ENCODE measurements at regions not wholly inside any gene's neighbourhood (a gene's known extent, or its start where the extent isn't known, plus 50 kb on each side); places are given as distances from the start of the nearest gene placed in this dataset.

DNA sequence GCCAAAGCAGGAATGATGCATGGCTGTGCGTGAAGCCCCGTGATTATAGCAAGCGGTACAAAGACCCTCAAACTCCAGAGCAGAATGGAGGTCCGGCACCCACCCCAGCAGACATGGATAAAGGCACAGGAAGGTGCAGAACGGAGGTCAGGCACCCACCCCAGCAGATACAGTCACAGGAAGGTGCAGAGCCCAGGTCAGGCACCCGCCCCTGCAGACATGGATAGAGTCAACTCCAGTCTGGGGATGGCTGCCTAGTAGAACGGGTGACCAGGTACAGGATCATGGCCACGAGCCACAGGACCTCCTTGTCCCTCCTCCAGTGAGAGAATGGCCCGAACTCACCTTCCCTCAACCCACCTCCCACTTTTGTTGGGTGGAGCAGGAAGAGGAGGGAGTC lies 318.3 kb upstream of the SALL3 start:
- TF ChIP-seq, protein P1, sequence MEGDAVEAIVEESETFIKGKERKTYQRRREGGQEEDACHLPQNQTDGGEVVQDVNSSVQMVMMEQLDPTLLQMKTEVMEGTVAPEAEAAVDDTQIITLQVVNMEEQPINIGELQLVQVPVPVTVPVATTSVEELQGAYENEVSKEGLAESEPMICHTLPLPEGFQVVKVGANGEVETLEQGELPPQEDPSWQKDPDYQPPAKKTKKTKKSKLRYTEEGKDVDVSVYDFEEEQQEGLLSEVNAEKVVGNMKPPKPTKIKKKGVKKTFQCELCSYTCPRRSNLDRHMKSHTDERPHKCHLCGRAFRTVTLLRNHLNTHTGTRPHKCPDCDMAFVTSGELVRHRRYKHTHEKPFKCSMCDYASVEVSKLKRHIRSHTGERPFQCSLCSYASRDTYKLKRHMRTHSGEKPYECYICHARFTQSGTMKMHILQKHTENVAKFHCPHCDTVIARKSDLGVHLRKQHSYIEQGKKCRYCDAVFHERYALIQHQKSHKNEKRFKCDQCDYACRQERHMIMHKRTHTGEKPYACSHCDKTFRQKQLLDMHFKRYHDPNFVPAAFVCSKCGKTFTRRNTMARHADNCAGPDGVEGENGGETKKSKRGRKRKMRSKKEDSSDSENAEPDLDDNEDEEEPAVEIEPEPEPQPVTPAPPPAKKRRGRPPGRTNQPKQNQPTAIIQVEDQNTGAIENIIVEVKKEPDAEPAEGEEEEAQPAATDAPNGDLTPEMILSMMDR (IDR thresholded peaks at IDR 0.05), result no peak
- no peak for TF ChIP-seq POLR2A (IDR thresholded peaks at IDR 0.05)

Data from vagina (tissue), 2 donors.